GM18861 (cell line): ENCODE measurements at regions not wholly inside any gene's neighbourhood (a gene's known extent, or its start where the extent isn't known, plus 50 kb on each side); places are given as distances from the start of the nearest gene placed in this dataset.
"Not testable (repeated sequence)": the region's sequence is repeated elsewhere in the genome, so short reads cannot be mapped to it uniquely, and the experiment has no call there.

Source experiments
- ATAC-seq: cut with Tn5 transposase; IDR thresholded peaks from one replicate; pipeline ENCODE4 v1.9.1; 2021; ENCODE audit not compliant: unreplicated experiment

- no peak for ATAC-seq
Observed at GRCh38 chr5:99089822-99090549, 161.2 kb upstream of the CHD1 start.

GRCh38 chr5:99088309-99088708, 159.5 kb upstream of the CHD1 start:
- ATAC-seq: no peak

- ATAC-seq: no peak
Observed at GRCh38 chr5:99083197-99083596, 154.4 kb upstream of the CHD1 start.

- ATAC-seq: no peak
Observed at GRCh38 chr5:99081711-99082110, 152.9 kb upstream of the CHD1 start.

GRCh38 chr5:99076723-99077640, 148.2 kb upstream of the CHD1 start:
- peak; percentile 78 for ATAC-seq

GRCh38 chr5:99072846-99073245, 144.0 kb upstream of the CHD1 start:
- no peak for ATAC-seq

GRCh38 chr5:99070822-99071221, 142.0 kb upstream of the CHD1 start:
- no peak for ATAC-seq

- ATAC-seq: no peak
Observed at GRCh38 chr5:99070362-99070761, 141.6 kb upstream of the CHD1 start.

- peak; percentile 78 for ATAC-seq
Observed at GRCh38 chr5:99068944-99069650, 140.3 kb upstream of the CHD1 start.

GRCh38 chr5:99063737-99064136, 134.9 kb upstream of the CHD1 start:
- ATAC-seq: no peak

GRCh38 chr5:99061711-99062110, 132.9 kb upstream of the CHD1 start:
- no peak for ATAC-seq

GRCh38 chr5:99061299-99061698, 132.5 kb upstream of the CHD1 start:
- no peak for ATAC-seq

GRCh38 chr5:99060306-99061261, 131.8 kb upstream of the CHD1 start:
- peak; percentile 67 for ATAC-seq

GRCh38 chr5:99059685-99060084, 130.9 kb upstream of the CHD1 start:
- peak; percentile 62 for ATAC-seq

- ATAC-seq: no peak
Observed at GRCh38 chr5:99058466-99058865, 129.7 kb upstream of the CHD1 start.

- ATAC-seq: no peak
Observed at GRCh38 chr5:99054972-99055371, 126.2 kb upstream of the CHD1 start.

- ATAC-seq: no peak
Observed at GRCh38 chr5:99045871-99046270, 117.1 kb upstream of the CHD1 start.

GRCh38 chr5:99043257-99043656, 114.5 kb upstream of the CHD1 start:
- not testable (repeated sequence) for ATAC-seq

- no peak for ATAC-seq
Observed at GRCh38 chr5:99037668-99038067, 108.9 kb upstream of the CHD1 start.

GRCh38 chr5:99035942-99036341, 107.1 kb upstream of the CHD1 start:
- no peak for ATAC-seq
